ENCODE measurements at regions not wholly inside any gene's neighbourhood (a gene's known extent, or its start where the extent isn't known, plus 50 kb on each side); places are given as distances from the start of the nearest gene placed in this dataset.
"Not testable (repeated sequence)": the region's sequence is repeated elsewhere in the genome, so short reads cannot be mapped to it uniquely, and the experiment has no call there.

- no peak for TF ChIP-seq CTCF (IDR thresholded peaks at IDR 0.05 in 4 of 5, conservative IDR thresholded peaks at IDR 0.05 in 1 of 5)
- TF ChIP-seq POLR2A (IDR thresholded peaks at IDR 0.05): no peak
- no peak for DNase-seq
- H3K27me3 ChIP-seq: no peaks in the 10 kb centered on the region
- in situ Hi-C loops (cut with MboI; ENCODE audit: low sequenced_read_pairs in 4 of 4): no loop called here
- no peak overlapping the region for H3K27ac ChIP-seq
- no peak for ATAC-seq
- no peaks in the 10 kb centered on the region for H3K4me1 ChIP-seq
- no peaks in the 10 kb centered on the region for H3K36me3 ChIP-seq
- intact Hi-C loops (cut with DNase I; ENCODE audit: low total_unique reads): no loop called here
- no peak overlapping the region for H3K4me3 ChIP-seq
- H3K9me3 ChIP-seq: no peaks in the 10 kb centered on the region
Measured at GRCh38 chrY:7544172-7544770, 632.7 kb upstream of the AMELY start.

- in situ Hi-C loops (cut with MboI; ENCODE audit: low sequenced_read_pairs in 4 of 4): no loop called here
- no peaks in the 10 kb centered on the region for H3K36me3 ChIP-seq
- H3K27me3 ChIP-seq: no peaks in the 10 kb centered on the region
- ATAC-seq (no peak), DNase-seq (no peak)
- no peaks in the 10 kb centered on the region for H3K9me3 ChIP-seq
- TF ChIP-seq POLR2A (IDR thresholded peaks at IDR 0.05): no peak
- no peak for TF ChIP-seq CTCF (IDR thresholded peaks at IDR 0.05 in 4 of 5, conservative IDR thresholded peaks at IDR 0.05 in 1 of 5)
- no peak overlapping the region for H3K4me3 ChIP-seq
- no peaks in the 10 kb centered on the region for H3K4me1 ChIP-seq
- intact Hi-C loops (cut with DNase I; ENCODE audit: low total_unique reads): no loop called here
- no peak overlapping the region for H3K27ac ChIP-seq
Measured at GRCh38 chrY:7543506-7543905, 632.0 kb upstream of the AMELY start.

- H3K4me3 ChIP-seq: no peak overlapping the region
- H3K9me3 ChIP-seq: no peaks in the 10 kb centered on the region
- no peak for DNase-seq
- no peaks in the 10 kb centered on the region for H3K4me1 ChIP-seq
- ATAC-seq: no peak
- no peaks in the 10 kb centered on the region for H3K36me3 ChIP-seq
- in situ Hi-C loops (cut with MboI; ENCODE audit: low sequenced_read_pairs in 4 of 4): no loop called here
- TF ChIP-seq POLR2A (IDR thresholded peaks at IDR 0.05) (no peak), CTCF (IDR thresholded peaks at IDR 0.05 in 4 of 5, conservative IDR thresholded peaks at IDR 0.05 in 1 of 5) (no peak)
- intact Hi-C loops (cut with DNase I; ENCODE audit: low total_unique reads): no loop called here
- H3K27ac ChIP-seq: no peak overlapping the region
- H3K27me3 ChIP-seq: no peaks in the 10 kb centered on the region
Measured at GRCh38 chrY:7542256-7542858, 630.8 kb upstream of the AMELY start.

GRCh38 chrY:7529396-7529795, 617.8 kb upstream of the AMELY start:
- Histone ChIP-seq H3K4me3 (no peak overlapping the region), H3K27me3 (no peaks in the 10 kb centered on the region), H3K36me3 (no peaks in the 10 kb centered on the region), H3K4me1 (no peaks in the 10 kb centered on the region), H3K27ac (no peak overlapping the region), H3K9me3 (no peaks in the 10 kb centered on the region)
- DNase-seq (no peak), ATAC-seq (no peak)
- in situ Hi-C loops (cut with MboI; ENCODE audit: low sequenced_read_pairs in 4 of 4) (no loop called here), intact Hi-C loops (cut with DNase I; ENCODE audit: low total_unique reads) (no loop called here)
- TF ChIP-seq POLR2A (IDR thresholded peaks at IDR 0.05): no peak
- TF ChIP-seq CTCF (IDR thresholded peaks at IDR 0.05 in 4 of 5, conservative IDR thresholded peaks at IDR 0.05 in 1 of 5): no peak

- H3K36me3 ChIP-seq; ATAC-seq; H3K4me3 ChIP-seq; DNase-seq; H3K27ac ChIP-seq; H3K9me3 ChIP-seq; H3K4me1 ChIP-seq; in situ Hi-C loops (cut with MboI; ENCODE audit: low sequenced_read_pairs in 4 of 4); H3K27me3 ChIP-seq; intact Hi-C loops (cut with DNase I; ENCODE audit: low total_unique reads): not testable (repeated sequence)
Measured at GRCh38 chrY:7527568-7527967, 616.0 kb upstream of the AMELY start.
